DMS 273 treated with DMSO at 0.1 percent for 48 hours (cell line): ENCODE measurements at regions not wholly inside any gene's neighbourhood (a gene's known extent, or its start where the extent isn't known, plus 50 kb on each side); places are given as distances from the start of the nearest gene placed in this dataset.
"Not testable (repeated sequence)": the region's sequence is repeated elsewhere in the genome, so short reads cannot be mapped to it uniquely, and the experiment has no call there.

Source experiments
- DNase-seq: peaks from one replicate; lab custom pipeline; 2025; lab: John Stamatoyannopoulos, UW

DNA sequence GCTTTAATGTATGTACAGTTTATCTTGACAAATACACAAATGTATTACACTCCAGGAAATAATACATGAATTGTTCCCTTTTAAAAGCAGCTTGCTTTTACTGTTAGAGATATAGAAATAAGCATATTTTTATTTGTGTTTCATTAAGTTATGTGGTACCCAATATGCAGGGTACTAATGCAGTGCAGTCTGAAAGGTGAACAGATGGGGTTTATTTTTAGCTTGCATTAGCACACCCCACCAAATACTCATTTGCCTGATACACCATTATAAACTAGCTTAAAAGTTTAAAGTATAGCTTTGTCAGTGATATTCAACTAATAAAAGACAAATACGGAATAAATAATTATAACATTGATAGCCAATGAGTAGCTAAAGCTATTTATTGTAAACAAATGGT lies 394.7 kb upstream of the ZNF804A start:
- no peak for DNase-seq

DNA sequence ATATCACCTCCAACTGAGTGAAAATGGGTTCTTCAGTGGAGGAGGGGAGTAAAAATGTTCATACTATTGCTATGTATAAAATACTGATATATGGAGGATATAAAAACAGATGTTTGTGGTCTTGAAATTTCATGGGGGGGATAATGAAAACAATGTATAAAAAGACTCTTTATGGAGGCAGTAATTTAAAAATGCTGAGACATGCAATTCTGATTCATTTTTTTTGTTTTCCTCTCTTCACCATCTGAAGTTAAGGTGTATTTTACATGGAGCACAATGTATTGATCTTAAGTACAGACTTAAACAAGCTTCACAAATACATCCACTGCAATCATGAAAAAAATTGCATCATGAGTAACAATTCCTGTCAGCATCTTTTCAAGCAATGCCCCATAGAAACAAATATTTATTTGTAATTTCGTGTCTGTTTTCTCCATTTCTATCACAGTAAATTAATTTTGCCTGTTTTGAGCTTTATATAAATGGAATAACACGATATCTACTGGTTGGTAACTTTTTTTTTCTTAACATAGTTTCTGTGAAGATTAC lies 393.2 kb upstream of the ZNF804A start:
- no peak for DNase-seq

DNA sequence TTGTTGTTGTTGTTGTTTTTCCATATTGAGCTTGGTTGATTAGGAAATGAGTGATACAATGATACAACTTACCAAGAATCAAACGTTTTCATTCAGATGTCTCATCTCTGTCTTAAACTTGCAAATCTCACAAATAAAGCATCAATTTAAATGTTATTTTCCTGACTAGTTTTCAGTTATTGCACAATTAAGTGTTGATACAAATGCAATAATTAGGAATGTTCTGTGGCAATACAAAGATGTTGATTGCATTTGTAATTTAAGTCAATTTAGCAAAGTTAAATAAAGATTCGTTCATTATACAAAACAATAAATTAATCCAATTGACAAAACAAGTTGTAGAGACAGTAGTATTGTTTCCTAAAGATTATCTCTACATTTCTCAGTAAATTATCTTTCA lies 392.3 kb upstream of the ZNF804A start:
- no peak for DNase-seq

DNA sequence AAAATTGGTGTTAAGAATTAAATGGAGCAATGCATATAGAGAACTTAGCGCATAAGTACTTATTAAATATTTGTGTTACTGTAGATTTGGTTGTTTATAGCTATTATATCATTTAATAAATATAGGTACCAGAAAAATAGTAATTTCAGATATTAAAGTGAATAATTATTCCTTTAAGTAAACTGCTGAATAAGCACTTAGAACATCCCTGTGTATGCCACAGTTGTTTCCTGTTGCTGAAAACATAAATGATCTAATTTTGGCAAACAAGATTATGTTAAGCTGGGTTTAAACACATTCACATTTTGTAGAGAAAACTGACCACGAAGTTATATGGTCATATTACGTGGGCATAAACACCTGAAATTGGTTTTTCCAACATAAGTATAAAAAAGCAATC lies 388.0 kb upstream of the ZNF804A start:
- DNase-seq: no peak

- no peak for DNase-seq
Measured at GRCh38 chr2:184215745-184216144, 382.6 kb upstream of the ZNF804A start.

GRCh38 chr2:184256611-184257010 lies 341.7 kb upstream of the ZNF804A start:
- no peak for DNase-seq

DNA sequence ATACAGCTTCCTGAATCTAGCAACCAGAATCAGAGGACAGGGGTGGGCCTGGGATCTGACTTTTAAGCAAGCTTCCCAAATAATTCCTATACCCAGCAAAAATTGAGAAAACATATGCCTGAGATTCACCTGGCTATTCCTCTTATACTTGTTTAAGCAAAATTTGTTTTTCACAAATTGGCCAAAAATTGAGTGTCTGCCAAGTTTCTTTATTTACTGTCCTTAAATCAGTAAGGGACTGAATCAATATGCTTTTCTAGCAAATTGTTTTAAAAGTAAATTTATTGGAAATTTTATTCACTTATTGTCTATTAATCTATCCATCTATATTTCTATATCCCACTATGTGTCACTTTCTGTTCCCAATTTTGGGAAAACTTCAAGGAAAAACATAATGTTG lies 337.0 kb upstream of the ZNF804A start:
- no peak for DNase-seq

DNA sequence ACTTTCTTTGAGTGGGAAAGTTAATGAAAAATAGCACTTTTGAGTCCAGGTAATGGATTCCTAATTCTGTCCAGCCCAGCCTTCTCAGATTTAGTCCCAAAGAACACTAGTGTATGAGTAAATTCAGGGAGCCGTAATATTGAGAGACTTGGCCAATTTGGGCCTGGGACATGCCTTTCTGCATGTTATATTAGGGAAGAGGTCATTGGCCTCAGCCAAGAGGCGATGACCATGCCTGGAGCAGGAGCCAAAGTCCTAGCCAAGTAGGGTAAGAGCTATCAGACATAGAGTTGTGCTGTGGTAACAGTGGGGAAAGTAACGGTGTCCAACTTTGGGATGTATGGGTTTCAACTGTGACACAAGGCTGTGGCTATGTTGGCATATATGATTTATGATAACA lies 336.5 kb upstream of the ZNF804A start:
- DNase-seq: no peak

DNA sequence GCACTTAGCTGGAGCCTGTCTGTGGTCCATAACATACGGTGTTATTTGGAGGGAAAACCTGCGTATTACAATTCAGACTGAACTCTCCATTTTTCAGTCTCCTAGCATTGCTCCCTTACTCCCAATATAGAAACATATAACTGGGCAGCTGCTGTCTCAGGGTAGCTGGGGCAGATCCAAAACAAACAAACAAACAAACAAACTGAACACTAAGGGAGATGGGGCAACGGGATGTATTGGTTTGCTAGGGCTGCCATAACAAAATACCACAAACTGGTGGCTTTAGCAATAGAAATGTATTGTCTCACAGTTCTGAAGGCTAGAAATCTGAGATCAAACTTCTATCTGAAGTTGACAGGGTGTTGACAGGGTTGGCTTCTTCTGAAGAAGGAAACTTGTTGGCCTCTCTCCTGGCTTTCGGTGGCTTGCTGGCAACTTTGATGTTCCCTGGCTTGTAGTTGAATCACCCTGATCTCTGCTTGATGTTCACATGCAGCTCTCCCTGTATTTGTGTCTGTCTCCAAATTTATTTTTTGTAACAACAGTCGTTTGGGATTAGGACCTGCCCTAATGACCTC lies 329.3 kb upstream of the ZNF804A start:
- DNase-seq: no peak

- no peak for DNase-seq
Measured at GRCh38 chr2:184270660-184271059, 327.7 kb upstream of the ZNF804A start.

GRCh38 chr2:184272056-184272455 lies 326.3 kb upstream of the ZNF804A start:
- no peak for DNase-seq

- DNase-seq: no peak
Measured at GRCh38 chr2:184294831-184295230, 303.5 kb upstream of the ZNF804A start.

DNA sequence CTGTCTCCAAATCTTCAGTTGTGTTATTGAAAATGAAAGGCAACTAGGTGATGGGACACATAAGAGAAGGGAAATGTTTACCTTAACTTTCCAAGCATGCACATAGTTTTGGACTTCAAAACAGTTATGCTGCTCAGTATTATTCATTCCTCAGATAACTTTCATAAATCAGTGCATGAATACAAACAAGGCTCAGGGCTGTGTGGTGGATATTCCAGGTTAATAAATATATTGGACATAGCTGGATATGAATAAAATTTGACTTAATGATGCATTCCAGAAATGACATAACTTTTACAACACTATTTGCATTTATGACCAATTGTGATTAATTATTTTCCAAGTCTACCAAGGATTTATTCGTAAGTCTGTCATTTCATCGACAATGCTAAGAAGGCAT lies 301.2 kb upstream of the ZNF804A start:
- no peak for DNase-seq

DNA sequence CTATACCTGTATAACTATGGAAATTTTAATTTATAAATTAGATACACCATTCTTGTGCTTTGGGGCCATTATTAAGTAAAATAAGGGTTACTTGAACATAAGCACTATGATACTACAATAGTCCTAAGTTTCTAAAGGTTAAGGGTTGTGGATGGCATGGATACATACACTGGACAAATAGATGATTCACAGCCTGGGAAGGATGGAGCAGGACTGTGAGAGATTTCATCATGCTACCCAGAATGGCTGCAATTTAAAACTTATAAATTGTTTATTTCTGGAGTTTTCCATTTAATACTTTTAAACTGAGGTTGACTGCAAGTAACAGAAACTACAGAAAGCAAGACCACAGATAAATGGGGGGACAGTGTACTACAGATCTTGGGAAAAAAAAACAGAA lies 295.8 kb upstream of the ZNF804A start:
- no peak for DNase-seq

DNA sequence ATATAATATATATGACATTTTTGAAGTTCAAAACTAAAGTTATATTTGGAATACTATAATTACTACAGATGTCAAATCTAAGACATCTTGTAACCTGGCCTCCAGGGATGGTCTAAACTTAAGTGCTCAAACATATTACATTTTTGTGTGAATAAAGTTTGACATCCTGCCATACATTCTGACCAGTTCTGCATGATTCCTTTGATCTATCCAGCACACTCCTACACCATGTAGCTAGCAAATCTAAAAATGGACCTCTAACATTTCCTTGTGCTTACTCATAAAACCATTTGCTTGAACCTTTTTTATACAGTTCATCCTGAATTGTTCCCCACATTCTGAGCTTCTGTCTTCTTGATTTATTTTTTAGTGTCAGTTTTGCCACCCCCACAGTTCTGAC lies 294.3 kb upstream of the ZNF804A start:
- no peak for DNase-seq

DNA sequence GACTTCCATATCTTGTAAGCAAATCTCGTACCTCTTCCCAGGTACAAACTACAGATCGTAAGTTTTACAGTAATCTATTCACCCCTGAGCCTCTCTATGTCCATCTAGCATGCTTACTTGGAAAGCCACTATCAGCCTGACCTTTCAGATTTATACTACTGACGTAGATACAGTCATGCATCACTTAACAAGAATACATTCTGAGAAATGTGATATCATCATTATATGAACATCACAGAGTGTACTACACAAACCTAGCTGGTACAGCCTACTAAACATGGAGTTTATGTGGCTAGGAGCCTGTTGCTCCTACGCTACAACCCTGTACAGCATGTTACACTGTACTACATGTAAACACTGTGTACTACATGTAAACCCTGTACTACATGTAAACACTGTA lies 293.2 kb upstream of the ZNF804A start:
- DNase-seq: no peak

DNA sequence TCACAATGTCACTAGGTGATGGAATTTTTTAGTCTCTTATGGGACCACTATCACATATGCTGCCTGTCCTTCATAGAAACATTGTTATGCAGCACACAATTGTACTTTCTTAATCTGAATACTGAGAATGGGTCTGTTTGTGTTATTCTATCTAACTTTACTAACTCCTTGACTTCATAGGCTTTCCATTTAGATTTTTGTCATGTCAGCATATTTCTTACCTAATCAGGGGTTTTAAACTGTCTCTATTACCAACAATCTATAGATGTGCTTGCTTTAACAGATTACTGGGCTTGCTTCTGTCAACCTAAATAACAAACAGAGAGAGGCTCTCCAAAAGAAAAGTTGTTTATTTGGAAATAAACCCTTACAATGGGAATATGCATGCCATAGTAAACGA lies 289.6 kb upstream of the ZNF804A start:
- DNase-seq: no peak

DNA sequence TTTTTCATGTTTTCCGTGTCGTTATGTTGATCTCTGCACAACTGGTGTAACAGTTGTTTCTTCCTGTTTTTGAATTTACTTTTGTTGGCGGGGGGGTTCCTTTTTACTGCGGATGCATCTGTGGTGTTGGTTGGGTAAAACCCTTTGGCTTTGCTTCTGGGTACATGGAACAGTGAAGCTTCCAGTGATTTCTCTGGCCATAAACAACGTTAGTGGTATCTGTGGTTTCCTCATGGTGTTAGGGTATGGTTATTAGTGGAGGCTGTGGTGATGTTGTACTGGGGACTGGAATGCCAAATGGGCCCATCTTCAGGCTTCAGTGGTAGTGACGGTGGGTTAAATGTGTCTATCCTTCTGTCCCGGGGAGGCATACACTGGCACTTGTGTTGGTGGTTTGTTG lies 285.4 kb upstream of the ZNF804A start:
- no peak for DNase-seq

GRCh38 chr2:184314829-184315228 lies 283.5 kb upstream of the ZNF804A start:
- no peak for DNase-seq

GRCh38 chr2:184316921-184317320 lies 281.4 kb upstream of the ZNF804A start:
- no peak for DNase-seq

DNA sequence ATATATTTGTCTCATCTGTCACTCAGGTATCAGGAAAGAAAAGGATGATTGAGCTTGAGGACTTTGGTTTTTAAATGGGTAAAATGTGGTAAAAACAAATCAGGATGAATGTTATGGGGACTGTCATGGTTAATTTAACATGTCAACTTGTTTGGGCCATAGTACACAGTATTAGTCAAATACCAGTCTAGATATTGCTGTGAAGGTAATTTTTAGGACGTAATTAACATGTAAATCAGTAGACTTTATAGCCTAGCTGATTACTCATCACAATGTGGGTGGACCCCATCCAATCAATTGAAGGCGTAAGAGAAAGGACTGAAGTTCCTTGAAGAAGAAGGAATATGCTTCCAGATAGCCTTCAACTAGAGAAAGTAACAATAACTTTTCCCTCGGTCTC lies 275.7 kb upstream of the ZNF804A start:
- DNase-seq: no peak

DNA sequence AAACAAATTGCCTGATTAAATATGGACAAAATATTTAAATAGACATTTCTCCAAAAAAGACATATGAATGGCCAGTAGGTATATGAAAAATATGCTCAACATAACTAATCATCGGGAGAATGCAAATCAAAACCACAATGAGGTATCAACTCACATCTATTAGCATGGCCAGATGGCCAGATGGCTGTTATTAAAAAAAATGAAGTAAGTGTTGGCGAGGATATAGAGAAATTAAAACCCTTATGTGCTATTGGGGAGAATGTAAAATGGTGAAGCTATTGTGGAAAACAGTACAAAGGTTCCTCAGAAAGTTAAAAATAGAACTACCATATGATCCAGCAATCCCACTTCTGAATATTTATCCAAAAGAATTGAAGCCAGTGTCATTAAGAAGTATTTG lies 272.3 kb upstream of the ZNF804A start:
- peak; percentile 68 for DNase-seq

DNA sequence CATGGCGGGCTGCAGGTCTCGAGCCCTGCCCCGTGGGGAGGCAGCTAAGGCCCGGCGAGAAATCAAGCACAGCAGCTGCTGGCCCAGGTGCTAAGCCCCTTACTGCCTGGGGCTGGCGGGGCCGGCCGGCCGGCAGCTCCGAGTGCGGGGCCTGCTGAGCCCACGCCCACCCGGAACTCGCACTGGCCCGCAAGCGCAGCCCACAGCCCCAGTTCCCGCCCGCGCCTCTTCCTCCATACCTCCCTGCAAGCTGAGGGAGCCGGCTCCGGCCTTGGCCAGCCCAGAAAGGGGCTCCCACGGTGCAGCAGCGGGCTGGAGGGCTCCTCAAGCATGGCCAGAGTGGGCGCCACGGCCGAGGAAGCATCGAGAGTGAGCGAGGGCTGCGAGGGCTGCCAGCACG lies 270.5 kb upstream of the ZNF804A start:
- DNase-seq: not testable (repeated sequence)

- not testable (repeated sequence) for DNase-seq
Measured at GRCh38 chr2:184330561-184330960, 267.8 kb upstream of the ZNF804A start.

- no peak for DNase-seq
Measured at GRCh38 chr2:184336688-184337087, 261.6 kb upstream of the ZNF804A start.
